Esophagus muscularis mucosa (tissue), 4 donors: ENCODE measurements at regions not wholly inside any gene's neighbourhood (a gene's known extent, or its start where the extent isn't known, plus 50 kb on each side); places are given as distances from the start of the nearest gene placed in this dataset.

Experiments
- EP300 ChIP-seq: sonication (generic); formaldehyde crosslinking; IDR thresholded peaks from one replicate; pipeline ENCODE4 v1.6.1; 2017; ENCODE audit warnings: antibody characterized with exemption
- POLR2A ChIP-seq: fragments of 450-650 bp; IDR thresholded peaks from one replicate; pipeline ENCODE4 v1.6.1; 2017; ENCODE audit warnings: antibody characterized with exemption, moderate library complexity, mild to moderate bottlenecking, low read depth
- POLR2AphosphoS5 ChIP-seq, 2 donors: sonication (generic); formaldehyde crosslinking; IDR thresholded peaks; one replicate each; pipeline ENCODE4 v1.6.1; 2017; ENCODE audit warnings: antibody characterized with exemption in 2 of 2
- TF ChIP-seq, protein P1 (sequence below), 3 experiments: fragments of 200-600 bp in 2 of 3; fragments of 450-650 bp in 1 of 3; sonication (generic) in 2 of 3; IDR thresholded peaks; one replicate each; pipeline ENCODE4 v1.5.1; 2017 to 2019; ENCODE audit warnings: antibody characterized with exemption in 3 of 3, mild to moderate bottlenecking in 2 of 3, moderate library complexity in 1 of 3

DNA sequence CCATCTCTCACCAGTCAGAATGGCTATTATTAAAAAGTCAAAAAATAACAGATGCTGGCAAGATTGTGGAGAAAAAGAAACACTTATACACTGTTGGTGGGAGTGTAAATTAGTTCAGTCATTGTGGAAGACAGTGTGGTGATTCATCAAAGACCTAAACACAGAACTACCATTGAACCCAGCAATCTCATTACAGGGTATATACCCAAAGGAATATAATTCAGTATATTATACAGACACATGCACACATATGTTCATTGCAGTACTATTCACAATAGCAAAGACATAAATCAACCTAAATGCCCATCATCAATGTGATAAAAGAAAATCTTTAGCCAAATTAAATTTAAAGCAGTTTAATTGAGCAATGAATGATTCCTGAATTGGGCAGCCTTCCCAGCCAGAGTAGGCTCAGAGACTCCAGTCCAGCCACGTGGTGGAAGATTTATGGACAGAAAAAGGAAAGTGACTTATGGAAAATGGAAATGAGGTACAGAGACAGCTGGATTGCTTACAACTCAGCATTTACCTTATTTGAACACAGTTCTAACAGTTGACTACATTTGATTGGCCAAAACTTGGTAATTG, 377.1 kb upstream of the SLC39A10 start:
- TF ChIP-seq POLR2A, result no peak
- TF ChIP-seq EP300, result no peak
- TF ChIP-seq, protein P1, sequence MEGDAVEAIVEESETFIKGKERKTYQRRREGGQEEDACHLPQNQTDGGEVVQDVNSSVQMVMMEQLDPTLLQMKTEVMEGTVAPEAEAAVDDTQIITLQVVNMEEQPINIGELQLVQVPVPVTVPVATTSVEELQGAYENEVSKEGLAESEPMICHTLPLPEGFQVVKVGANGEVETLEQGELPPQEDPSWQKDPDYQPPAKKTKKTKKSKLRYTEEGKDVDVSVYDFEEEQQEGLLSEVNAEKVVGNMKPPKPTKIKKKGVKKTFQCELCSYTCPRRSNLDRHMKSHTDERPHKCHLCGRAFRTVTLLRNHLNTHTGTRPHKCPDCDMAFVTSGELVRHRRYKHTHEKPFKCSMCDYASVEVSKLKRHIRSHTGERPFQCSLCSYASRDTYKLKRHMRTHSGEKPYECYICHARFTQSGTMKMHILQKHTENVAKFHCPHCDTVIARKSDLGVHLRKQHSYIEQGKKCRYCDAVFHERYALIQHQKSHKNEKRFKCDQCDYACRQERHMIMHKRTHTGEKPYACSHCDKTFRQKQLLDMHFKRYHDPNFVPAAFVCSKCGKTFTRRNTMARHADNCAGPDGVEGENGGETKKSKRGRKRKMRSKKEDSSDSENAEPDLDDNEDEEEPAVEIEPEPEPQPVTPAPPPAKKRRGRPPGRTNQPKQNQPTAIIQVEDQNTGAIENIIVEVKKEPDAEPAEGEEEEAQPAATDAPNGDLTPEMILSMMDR (IDR thresholded peaks at IDR 0.05), result no peak
- TF ChIP-seq POLR2AphosphoS5 (IDR thresholded peaks at IDR 0.05), result no peak
